Epithelial cell of proximal tubule (primary cell): ENCODE measurements at regions not wholly inside any gene's neighbourhood (a gene's known extent, or its start where the extent isn't known, plus 50 kb on each side); places are given as distances from the start of the nearest gene placed in this dataset.
"Not testable (repeated sequence)": the region's sequence is repeated elsewhere in the genome, so short reads cannot be mapped to it uniquely, and the experiment has no call there.

ENCODE experiments used
- DNase-seq: peaks from one replicate; pipeline ENCODE4 v3.0.0-alpha.2; 2011; ENCODE audit warnings: low read depth
- H3K4me3 ChIP-seq: 2 replicates; pipeline ENCODE4 v1.5.1; 2011; ENCODE audit warnings: low read depth, mild to moderate bottlenecking, low read length
- CTCF ChIP-seq: conservative IDR thresholded peaks from 2 replicates; pipeline ENCODE4 v1.5.1; 2012; ENCODE audit warnings: low read depth, mild to moderate bottlenecking, low read length

GRCh38 chr3:96465521-96465920 is 348.9 kb upstream of the EPHA6 start:
- TF ChIP-seq CTCF, result no peak
- no peak overlapping the region for H3K4me3 ChIP-seq
- no peak for DNase-seq

- DNase-seq, result no peak
- no peak for TF ChIP-seq CTCF
These were observed 348.0 kb upstream of the EPHA6 start for GRCh38 chr3:96466441-96466840.

GRCh38 chr3:96467639-96468038 is 346.8 kb upstream of the EPHA6 start:
- TF ChIP-seq CTCF, result no peak
- DNase-seq, result no peak
- H3K4me3 ChIP-seq, result no peak overlapping the region

More at GRCh38 chr3:96466441-96466840, 348.0 kb upstream of the EPHA6 start:
- no peak overlapping the region for H3K4me3 ChIP-seq

- no peak for TF ChIP-seq CTCF
- DNase-seq, result no peak
- H3K4me3 ChIP-seq, result no peak overlapping the region
These were observed 335.9 kb upstream of the EPHA6 start for GRCh38 chr3:96478496-96478895.

GRCh38 chr3:96480881-96481280 is 333.5 kb upstream of the EPHA6 start:
- no peak for TF ChIP-seq CTCF
- H3K4me3 ChIP-seq, result no peak overlapping the region

GRCh38 chr3:96483191-96483590 is 331.2 kb upstream of the EPHA6 start:
- not testable (repeated sequence) for DNase-seq, H3K4me3 ChIP-seq

More at GRCh38 chr3:96480881-96481280, 333.5 kb upstream of the EPHA6 start:
- DNase-seq, result no peak

- no peak overlapping the region for H3K4me3 ChIP-seq
- TF ChIP-seq CTCF, result no peak
- no peak for DNase-seq
These were observed 330.6 kb upstream of the EPHA6 start for GRCh38 chr3:96483781-96484180.

- no peak for TF ChIP-seq CTCF
- no peak overlapping the region for H3K4me3 ChIP-seq
These were observed 325.7 kb upstream of the EPHA6 start for GRCh38 chr3:96488708-96489107.

More at GRCh38 chr3:96488708-96489107, 325.7 kb upstream of the EPHA6 start:
- DNase-seq, result no peak
